Endothelial cell of umbilical vein (primary cell): ENCODE measurements at regions not wholly inside any gene's neighbourhood (a gene's known extent, or its start where the extent isn't known, plus 50 kb on each side); places are given as distances from the start of the nearest gene placed in this dataset.

ENCODE experiments used
- BruUV-seq: library from RNA; stranded (reverse); fragments of 400-500 nt; replicated peaks from 2 replicates; lab custom pipeline; 2021; lab: Mats Ljungman, UMichigan
- CTCF ChIA-PET: fragments of 300-600, 350-600 bp; sonication (Branson Sonifier 250); formaldehyde crosslinking; loops from one replicate; lab custom pipeline; 2021; ENCODE audit warnings: antibody characterized with exemption, inconsistent platforms; lab: Charles Lee
- POLR2A ChIA-PET: fragments of 300-600, 350-600 bp; sonication (Branson Sonifier 250); formaldehyde crosslinking; loops from one replicate; lab custom pipeline; 2021; ENCODE audit warnings: antibody characterized with exemption, inconsistent platforms; lab: Charles Lee
- DNase-seq: peaks from one replicate; pipeline ENCODE4 v3.0.0-alpha.2; 2011; ENCODE audit warnings: low read depth, low spot score
- FAIRE-seq: peaks from 2 replicates; lab custom pipeline; 2011; peaks lifted over from hg19 to GRCh38; lab: Jason Lieb, UNC
- H2AFZ ChIP-seq: 2 replicates; pipeline ENCODE4 v1.6.0; 2012; ENCODE audit warnings: low read depth, low read length, control low read depth, inconsistent platforms
- H3K27ac ChIP-seq: 2 replicates; pipeline ENCODE4 v1.5.1; 2011; ENCODE audit warnings: low read depth, mild to moderate bottlenecking, control low read depth, low read length, moderate library complexity; ENCODE audit not compliant: insufficient read depth
- H3K27me3 ChIP-seq, 2 experiments: 2 replicates each; pipeline versions ENCODE4 v1.6.0 to v1.6.1; 2011; ENCODE audit warnings: low read length in 2 of 2, mixed read lengths in 1 of 2; ENCODE audit not compliant: control insufficient read depth in 2 of 2, insufficient read depth in 2 of 2
- H3K36me3 ChIP-seq, 2 experiments: 2 replicates in 1 of 2; 3 replicates in 1 of 2; pipeline ENCODE4 v1.5.1; 2011; ENCODE audit warnings: low read length in 2 of 2, mild to moderate bottlenecking in 1 of 2, moderate library complexity in 1 of 2; ENCODE audit not compliant: control insufficient read depth in 2 of 2, insufficient read depth in 2 of 2; ENCODE audit errors: extremely low read depth in 1 of 2
- H3K4me1 ChIP-seq: 3 replicates; pipeline ENCODE4 v1.5.1; 2011; ENCODE audit warnings: mild to moderate bottlenecking, low read length; ENCODE audit not compliant: control insufficient read depth, insufficient read depth; ENCODE audit errors: extremely low read depth
- H3K4me2 ChIP-seq: 2 replicates; pipeline ENCODE4 v1.6.1; 2011; ENCODE audit warnings: low read length, control low read depth, mixed read lengths; ENCODE audit not compliant: insufficient read depth
- H3K4me3 ChIP-seq, 3 experiments: fragments of 200-600 bp in 1 of 3; sonication (generic), shearing (Covaris generic) in 1 of 3; replicated peaks in 1 of 3; 2 replicates each; pipeline ENCODE4 v1.5.1; 2011 to 2016; ENCODE audit warnings: control low read depth in 3 of 3, low read length in 3 of 3, mild to moderate bottlenecking in 2 of 3, inconsistent platforms in 1 of 3, low read depth in 1 of 3, moderate library complexity in 1 of 3; ENCODE audit not compliant: insufficient read depth in 1 of 3
- H3K79me2 ChIP-seq: 2 replicates; pipeline ENCODE4 v1.6.0; 2012; ENCODE audit warnings: low read length, inconsistent platforms; ENCODE audit not compliant: control insufficient read depth, insufficient read depth
- H3K9ac ChIP-seq: replicated peaks from 2 replicates; pipeline ENCODE3; 2011; ENCODE audit warnings: low read length, control low read depth; ENCODE audit not compliant: insufficient read depth; ENCODE audit errors: extremely low read depth
- H3K9me1 ChIP-seq: replicated peaks from 3 replicates; pipeline ENCODE4 v1.6.0; 2011; ENCODE audit warnings: mild to moderate bottlenecking, low read length; ENCODE audit not compliant: control insufficient read depth, insufficient read depth; ENCODE audit errors: extremely low read depth
- H3K9me3 ChIP-seq: replicated peaks from 2 replicates; pipeline ENCODE4 v1.5.1; 2012; ENCODE audit warnings: low read length, inconsistent platforms; ENCODE audit not compliant: control insufficient read depth, insufficient read depth
- H4K20me1 ChIP-seq: replicated peaks from 2 replicates; pipeline ENCODE3; 2011; ENCODE audit warnings: mild to moderate bottlenecking, low read length; ENCODE audit not compliant: control insufficient read depth, insufficient read depth; ENCODE audit errors: extremely low read depth
- FOS ChIP-seq: IDR thresholded peaks from 2 replicates; pipeline ENCODE4 v1.6.1; 2011; ENCODE audit warnings: mild to moderate bottlenecking, low read length, moderate library complexity, borderline replicate concordance; ENCODE audit not compliant: insufficient read depth
- GATA2 ChIP-seq: IDR thresholded peaks from 2 replicates; pipeline ENCODE4 v1.7.0; 2011; ENCODE audit warnings: low read depth, mild to moderate bottlenecking, moderate library complexity, mixed read lengths, low read length; ENCODE audit not compliant: insufficient read length, insufficient read depth
- JUN ChIP-seq: IDR thresholded peaks from 2 replicates; pipeline ENCODE4 v1.6.1; 2011; ENCODE audit warnings: borderline replicate concordance, low read depth; ENCODE audit not compliant: insufficient read length, insufficient read depth
- MAX ChIP-seq: IDR thresholded peaks from 2 replicates; pipeline ENCODE4 v1.6.1; 2011; ENCODE audit not compliant: insufficient read depth, insufficient read length
- POLR2A ChIP-seq: IDR thresholded peaks from 2 replicates; pipeline ENCODE4 v1.6.1; 2012; ENCODE audit warnings: low read depth, mild to moderate bottlenecking, control low read depth, low read length
- dilution Hi-C: fragments of 300-500 bp; cut with MboI; formaldehyde crosslinking; loops from one replicate; pipeline ENCODE4 v1.15.0; 2019; ENCODE audit warnings: low sequenced_read_pairs; ENCODE audit not compliant: extremely low pct_ligation_motif_present
- intact Hi-C: fragments of 100-400 bp; cut with micrococcal nuclease; formaldehyde crosslinking; loops from one replicate; pipeline ENCODE4 v1.10.0; 2022

GRCh38 chrX:113529426-113530013, 688.9 kb upstream of the AMOT start:
- Histone ChIP-seq H2AFZ (no peak overlapping the region), H3K36me3 (no peaks in the 10 kb centered on the region), H4K20me1 (no peaks in the 10 kb centered on the region), H3K9me3 (no peaks in the 10 kb centered on the region), H3K4me3 (no peak overlapping the region), H3K79me2 (no peaks in the 10 kb centered on the region), H3K4me1 (no peaks in the 10 kb centered on the region), H3K9ac (no peak overlapping the region), H3K27me3 (no peaks in the 10 kb centered on the region), H3K4me2 (no peak overlapping the region), H3K9me1 (no peaks in the 10 kb centered on the region), H3K27ac (no peak overlapping the region)
- intact Hi-C loops (no loop called here), dilution Hi-C loops (no loop called here)
- TF ChIP-seq MAX (no peak), POLR2A (no peak), FOS (no peak)
- BruUV-seq: no TSS peak
- ChIA-PET CTCF (no interaction called here), POLR2A (no interaction called here)
- FAIRE-seq (no peak), DNase-seq (no peak)

- POLR2A ChIA-PET: no interaction called here
- Histone ChIP-seq H3K79me2 (no peaks in the 10 kb centered on the region), H3K4me3 (no peak overlapping the region), H3K9me1 (no peaks in the 10 kb centered on the region), H2AFZ (no peak overlapping the region), H3K4me2 (no peak overlapping the region), H3K4me1 (no peaks in the 10 kb centered on the region), H3K27me3 (no peaks in the 10 kb centered on the region), H3K36me3 (no peaks in the 10 kb centered on the region), H4K20me1 (no peaks in the 10 kb centered on the region), H3K27ac (no peak overlapping the region), H3K9me3 (no peaks in the 10 kb centered on the region), H3K9ac (no peak overlapping the region)
- TF ChIP-seq JUN: no peak
- no peak for TF ChIP-seq POLR2A
- TF ChIP-seq GATA2: peak; percentile 28
- FAIRE-seq (peak; percentile 38), DNase-seq (peak; percentile 38)
- intact Hi-C loops: no loop called here
- dilution Hi-C loops: no loop called here
- CTCF ChIA-PET: no interaction called here
- BruUV-seq: no TSS peak
Observed at GRCh38 chrX:113522814-113523213, 682.2 kb upstream of the AMOT start.
